ENCODE measurements at regions not wholly inside any gene's neighbourhood (a gene's known extent, or its start where the extent isn't known, plus 50 kb on each side); places are given as distances from the start of the nearest gene placed in this dataset.
A peak's percentile ranks its signal among the peaks of the same experiment; 100 is the strongest.
"Not testable (repeated sequence)": the region's sequence is repeated elsewhere in the genome, so short reads cannot be mapped to it uniquely, and the experiment has no call there.

DNA sequence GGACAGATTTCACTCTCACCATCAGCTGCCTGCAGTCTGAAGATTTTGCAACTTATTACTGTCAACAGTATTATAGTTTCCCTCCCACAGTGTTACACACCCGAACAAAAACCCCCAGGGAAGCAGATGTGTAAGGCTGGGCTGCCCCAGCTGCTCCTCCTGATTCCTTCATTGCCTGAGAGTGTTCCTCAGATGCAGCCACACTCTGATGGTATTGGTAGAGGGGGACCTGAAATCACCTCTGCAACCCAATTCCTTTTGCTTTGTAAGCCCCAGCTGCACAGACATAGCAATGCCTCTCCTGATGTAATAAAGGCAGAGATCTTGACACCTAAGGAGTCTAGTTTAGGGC, 1529.8 kb downstream of the RPIA start:
- no peak for DNase-seq
- no peak for TF ChIP-seq GATA1 (IDR thresholded peaks at IDR 0.05; ENCODE audit: low read depth, low read length)
- TF ChIP-seq POLR2A (IDR thresholded peaks at IDR 0.05; ENCODE audit: low read length) = no peak

GRCh38 chr2:90224767-90225166, 1533.3 kb downstream of the RPIA start:
- DNase-seq = not testable (repeated sequence)

GRCh38 chr2:90226465-90227072, 1535.1 kb downstream of the RPIA start:
- not testable (repeated sequence) for DNase-seq

- not testable (repeated sequence) for DNase-seq
These were observed 1539.7 kb downstream of the RPIA start for GRCh38 chr2:90231199-90231598.

- not testable (repeated sequence) for DNase-seq
These were observed 1544.0 kb downstream of the RPIA start for GRCh38 chr2:90235452-90235851.

- peak in 1 of 2 experiments; percentile 1 for DNase-seq
These were observed 1546.5 kb downstream of the RPIA start for GRCh38 chr2:90237923-90238361.

DNA sequence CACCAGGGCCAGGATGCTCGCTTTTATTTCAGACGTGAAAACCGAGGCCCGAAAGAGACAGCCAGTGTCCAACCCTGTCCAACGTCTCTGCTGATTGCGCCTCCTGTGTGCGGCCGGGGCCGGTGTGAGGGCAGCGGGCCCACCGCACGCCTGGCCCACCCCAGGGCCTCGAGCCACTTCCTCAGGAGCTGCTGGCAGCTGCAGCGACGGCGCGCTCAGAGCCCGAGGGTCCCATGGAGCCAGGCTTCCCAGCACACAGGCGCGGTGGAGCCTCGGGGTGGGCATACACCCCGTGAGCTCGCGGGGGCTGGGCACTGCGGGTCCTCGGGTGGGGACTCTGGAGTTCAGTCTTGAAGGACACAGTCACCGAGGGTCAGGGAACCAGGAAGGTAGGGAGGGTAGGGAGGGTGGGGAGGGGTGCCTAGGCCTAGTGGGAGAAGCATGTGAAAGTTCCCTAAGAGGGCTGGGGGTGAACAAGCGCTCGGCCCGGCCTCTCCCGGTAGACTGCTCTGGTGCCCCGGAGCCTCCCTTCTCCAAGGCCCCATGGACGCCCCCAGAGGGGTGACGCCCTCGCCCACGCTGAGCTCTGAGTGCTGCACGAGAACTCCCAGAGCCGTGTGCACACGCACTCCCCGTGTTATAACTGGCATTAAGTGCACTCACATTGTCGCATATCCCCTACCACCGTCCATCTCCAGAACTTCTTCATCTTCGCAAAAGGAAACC, 1547.2 kb downstream of the RPIA start:
- not testable (repeated sequence) for DNase-seq

DNA sequence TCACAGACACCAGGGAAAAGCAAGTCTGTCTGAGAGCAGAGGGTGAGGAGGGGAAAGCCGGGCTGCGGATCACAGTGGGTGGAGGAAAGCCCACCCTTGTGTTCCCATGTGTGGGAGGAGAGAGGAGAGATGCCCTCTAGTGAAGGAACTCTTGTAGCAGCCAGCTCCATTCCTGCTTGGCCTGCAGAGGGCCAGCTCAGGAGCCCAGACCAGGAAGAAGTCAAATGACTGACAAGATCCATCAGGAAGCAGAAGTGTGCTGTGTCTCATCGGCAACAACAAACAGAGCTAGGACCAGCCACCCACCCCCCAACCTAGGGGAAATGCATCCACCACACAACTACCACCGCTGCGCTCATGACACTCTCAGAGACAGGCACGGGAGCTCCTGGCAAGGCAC, 1548.3 kb downstream of the RPIA start:
- DNase-seq = not testable (repeated sequence)

DNA sequence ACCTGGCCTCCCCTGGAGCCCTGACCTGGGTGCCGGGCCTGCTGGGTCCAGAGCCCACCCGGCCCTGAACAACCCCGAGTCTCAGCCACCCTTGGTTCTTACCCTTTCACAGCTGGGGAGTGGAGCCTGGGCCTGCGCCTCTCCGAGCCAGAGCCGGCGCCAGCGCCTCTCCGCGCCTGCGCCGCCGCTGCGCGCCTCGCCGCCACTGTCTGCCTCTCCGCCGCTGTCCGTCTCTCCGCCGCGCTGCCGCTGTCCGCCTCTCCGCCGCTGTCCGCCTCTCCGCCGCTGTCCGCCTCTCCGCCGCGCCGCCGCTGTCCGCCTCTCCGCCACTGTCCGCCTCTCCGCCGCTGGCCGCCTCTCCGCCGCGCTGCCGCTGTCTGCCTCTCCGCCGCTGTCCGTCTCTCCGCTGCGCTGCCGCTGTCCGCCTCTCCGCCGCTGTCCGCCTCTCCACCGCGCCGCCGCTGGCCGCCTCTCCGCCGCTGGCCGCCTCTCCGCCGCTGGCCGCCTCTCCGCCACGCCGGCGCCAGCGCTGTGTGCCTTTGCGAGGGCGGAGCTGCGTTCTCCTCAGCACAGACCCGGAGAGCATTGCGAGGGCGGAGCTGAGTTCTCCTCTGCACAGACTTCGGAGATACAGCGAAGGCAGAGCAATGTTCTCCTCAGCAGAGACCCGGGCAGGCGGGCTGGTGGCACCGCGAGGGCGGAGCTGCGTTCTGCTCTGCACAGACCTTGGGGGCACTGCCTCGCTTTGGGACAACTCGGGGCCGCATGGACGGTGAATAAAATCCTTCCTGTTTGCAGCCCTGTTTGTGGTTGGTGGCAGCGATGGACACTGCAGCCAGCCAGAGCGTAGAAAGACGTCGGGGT, 1553.7 kb downstream of the RPIA start:
- not testable (repeated sequence) for DNase-seq

DNA sequence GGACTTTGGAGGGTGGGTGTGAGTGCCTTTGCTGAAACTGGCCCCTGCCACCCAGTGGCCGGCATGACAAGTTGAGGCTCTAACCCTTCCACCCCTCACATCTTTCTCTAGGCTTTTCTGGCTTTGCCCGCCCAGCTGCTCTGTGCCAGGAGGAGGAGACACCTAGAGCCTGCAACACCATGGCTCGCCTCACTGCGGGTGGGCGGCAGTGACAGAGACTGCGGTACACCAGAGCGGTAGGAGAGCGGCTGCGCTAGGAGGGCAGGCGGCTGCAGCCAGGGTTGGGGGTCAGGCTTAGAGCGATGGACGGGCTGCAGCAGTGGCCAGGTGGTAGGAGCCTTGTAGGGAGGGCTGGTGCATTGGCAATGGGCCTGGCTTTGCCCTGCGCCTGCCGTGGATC, 1556.9 kb downstream of the RPIA start:
- not testable (repeated sequence) for DNase-seq

- not testable (repeated sequence) for DNase-seq
These were observed 1558.9 kb downstream of the RPIA start for GRCh38 chr2:90250350-90250749.

DNA sequence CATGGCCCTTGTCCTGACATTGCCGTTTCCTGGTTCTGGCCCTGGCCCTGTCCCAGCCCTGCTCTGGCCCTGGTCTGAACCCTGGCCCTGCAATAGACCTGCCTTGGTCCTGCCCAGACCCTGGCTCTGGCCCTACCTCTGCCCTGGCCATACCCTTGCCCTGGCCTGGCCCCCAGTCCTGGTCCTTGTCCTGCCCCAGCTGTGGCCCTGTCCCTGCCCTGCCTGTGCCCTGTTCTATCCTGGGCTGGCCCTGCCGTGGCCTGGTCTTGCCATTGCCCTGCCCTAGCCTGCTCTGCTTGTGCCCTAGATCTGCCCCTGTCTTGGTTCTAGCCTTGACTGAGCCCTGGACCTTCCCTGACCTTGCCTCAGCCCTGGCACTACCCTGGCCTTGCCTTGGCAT, 1560.1 kb downstream of the RPIA start:
- not testable (repeated sequence) for DNase-seq

GRCh38 chr2:90253306-90253705, 1561.8 kb downstream of the RPIA start:
- DNase-seq = not testable (repeated sequence)

DNA sequence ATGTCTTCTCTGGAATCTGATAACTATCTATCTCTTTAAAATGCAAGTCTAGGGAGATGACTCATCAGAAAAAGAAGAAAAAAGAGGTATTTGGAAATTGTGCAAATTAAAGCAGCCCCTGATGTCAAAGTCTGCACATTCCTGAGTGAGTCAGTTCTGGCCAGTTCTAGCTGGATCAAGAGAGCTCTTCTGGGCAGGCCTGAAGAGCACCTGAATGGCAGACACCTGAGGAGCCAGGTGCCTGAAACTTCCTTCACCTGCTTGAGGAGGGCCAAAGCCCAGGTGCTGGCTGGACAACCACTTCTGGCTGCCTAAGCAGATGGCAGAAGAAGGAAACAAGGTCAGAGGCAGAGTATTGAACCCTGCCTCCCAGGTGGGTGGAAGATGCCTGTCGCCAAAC, 1575.4 kb downstream of the RPIA start:
- not testable (repeated sequence) for DNase-seq

DNA sequence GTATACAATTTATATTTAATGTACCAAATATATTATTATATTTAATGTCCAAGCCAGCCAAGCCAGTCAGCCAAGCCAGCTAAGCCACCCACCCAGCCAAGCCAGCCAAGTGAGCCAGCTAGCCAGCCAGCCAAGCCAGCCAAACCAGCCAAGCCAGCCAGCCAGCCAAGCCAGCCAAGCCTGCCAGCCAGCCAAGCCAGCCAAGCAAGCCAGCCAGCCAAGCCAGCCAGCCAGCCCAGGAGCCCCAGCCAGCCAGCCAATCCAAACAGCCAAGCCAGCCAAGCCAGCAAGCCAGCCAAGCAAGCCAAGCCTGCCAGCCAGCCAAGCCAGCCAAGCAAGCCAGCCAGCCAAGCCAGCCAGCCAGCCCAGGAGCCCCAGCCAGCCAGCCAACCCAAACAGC, 1596.3 kb downstream of the RPIA start:
- not testable (repeated sequence) for DNase-seq

DNA sequence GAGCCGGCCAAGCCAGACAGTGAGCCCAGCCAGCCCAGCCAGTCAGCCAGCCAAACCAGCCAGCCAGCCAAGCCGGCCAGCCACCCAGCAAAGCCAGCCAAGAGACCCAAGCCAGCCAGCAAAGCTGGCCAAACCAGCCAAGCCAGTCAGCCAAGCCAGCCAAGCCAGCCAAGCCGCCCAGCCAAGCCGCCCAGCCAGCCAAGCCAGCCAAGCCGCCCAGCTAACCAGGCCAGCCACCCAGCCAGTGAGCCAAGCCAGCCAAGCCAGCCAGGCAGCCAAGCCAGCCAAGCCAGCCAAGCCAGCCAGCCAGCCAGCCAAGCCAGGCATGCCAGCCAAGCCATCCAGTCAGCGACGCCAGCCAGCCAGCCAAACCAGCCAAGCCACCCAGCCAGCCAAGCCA, 1596.9 kb downstream of the RPIA start:
- DNase-seq = not testable (repeated sequence)

DNA sequence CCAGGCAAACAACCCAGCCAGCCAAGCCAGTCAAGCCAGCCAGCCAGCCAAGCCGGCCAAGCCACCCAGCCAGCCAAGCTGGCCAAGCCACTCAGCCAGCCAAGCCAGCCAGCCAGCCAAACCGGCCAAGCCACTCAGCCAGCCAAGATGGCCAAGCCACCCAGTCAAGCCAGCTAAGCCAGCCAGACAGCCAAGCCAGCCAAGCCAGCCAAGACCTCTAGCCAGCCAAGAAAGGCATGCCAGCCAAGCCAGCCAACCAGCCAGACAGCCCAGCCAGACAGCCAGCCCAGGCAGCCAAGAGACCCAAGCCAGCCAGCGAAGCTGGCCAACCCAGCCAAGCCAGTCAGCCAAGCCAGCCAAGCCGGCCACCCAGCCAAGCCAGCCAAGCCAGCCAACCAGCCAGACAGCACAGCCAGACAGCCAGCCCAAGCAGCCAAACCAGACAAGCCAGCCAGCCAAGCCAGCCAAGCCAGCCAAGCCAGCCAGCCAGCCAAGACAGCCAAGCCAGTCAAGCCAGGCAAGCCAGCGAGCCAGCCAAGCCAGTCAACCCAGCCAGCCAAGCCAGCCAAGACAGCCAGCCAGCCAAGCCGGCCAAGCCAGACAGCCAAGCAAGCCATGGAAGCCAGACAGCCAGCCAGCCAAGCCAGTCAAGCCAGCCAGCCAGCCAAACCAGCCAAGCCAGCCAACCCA, 1598.0 kb downstream of the RPIA start:
- not testable (repeated sequence) for DNase-seq

GRCh38 chr2:90290701-90291100, 1599.2 kb downstream of the RPIA start:
- not testable (repeated sequence) for DNase-seq

DNA sequence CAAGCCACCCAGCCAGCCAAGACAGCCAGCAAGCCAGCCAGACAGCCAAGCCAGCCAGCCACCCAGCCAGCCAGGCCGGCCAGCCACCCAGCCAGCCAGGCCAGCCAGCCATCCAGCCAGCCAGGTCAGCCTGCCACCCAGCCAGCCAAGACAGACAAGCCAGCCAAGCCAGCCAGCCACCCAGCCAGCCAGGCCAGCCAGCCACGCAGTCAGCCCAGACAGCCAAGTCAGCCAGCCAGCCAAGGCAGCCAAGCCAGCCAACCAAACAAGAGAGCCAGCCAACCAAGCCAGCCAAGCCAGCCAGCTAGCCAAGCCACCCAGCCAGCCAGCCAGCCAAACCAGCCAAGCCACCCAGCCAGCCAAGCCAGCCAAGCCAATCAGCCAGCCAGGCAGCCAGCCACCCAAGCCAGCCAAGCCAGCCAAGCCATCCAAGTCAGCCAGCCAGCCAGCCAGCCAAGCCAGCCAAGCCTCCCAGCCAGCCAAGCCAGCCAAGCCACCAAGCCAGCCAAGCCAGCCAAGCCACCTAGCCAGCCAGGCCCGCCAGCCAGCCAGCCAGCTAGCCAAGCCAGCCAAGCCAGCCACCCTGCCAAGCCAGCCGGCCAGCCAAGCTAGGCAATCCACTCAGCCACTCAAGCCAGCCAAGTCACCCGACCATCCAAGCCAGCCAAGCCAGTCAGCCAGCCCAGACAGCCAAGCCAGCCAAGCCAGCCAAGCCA, 1599.9 kb downstream of the RPIA start:
- not testable (repeated sequence) for DNase-seq

GRCh38 chr2:90291934-90292333, 1600.5 kb downstream of the RPIA start:
- not testable (repeated sequence) for DNase-seq

DNA sequence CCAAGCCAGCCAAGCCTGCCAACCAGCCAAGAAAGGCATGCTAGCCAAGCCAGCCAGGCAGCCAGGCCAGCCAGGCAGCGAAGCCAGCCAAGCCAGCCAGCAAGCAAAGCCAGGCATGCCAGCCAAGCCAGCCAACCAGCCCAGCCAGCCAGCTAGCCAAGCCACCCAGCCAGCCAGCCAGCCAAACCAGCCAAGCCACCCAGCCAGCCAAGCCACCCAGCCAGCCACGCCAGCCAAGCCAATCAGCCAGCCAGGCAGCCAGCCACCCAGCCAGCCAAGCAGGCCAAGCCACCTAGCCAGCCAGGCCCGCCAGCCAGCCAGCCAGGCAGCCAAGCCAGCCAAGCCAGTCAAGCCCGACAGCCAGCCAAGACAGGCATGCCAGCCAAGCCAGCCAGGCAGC, 1601.0 kb downstream of the RPIA start:
- not testable (repeated sequence) for DNase-seq
